Epithelial cell of proximal tubule (primary cell): ENCODE measurements at regions not wholly inside any gene's neighbourhood (a gene's known extent, or its start where the extent isn't known, plus 50 kb on each side); places are given as distances from the start of the nearest gene placed in this dataset.

ENCODE experiments used
- DNase-seq: peaks from one replicate; pipeline ENCODE4 v3.0.0-alpha.2; 2011; ENCODE audit warnings: low read depth
- H3K4me3 ChIP-seq: 2 replicates; pipeline ENCODE4 v1.5.1; 2011; ENCODE audit warnings: low read depth, mild to moderate bottlenecking, low read length
- TF ChIP-seq, protein P1 (sequence below): conservative IDR thresholded peaks from 2 replicates; pipeline ENCODE4 v1.5.1; 2012; ENCODE audit warnings: low read depth, mild to moderate bottlenecking, low read length

DNA sequence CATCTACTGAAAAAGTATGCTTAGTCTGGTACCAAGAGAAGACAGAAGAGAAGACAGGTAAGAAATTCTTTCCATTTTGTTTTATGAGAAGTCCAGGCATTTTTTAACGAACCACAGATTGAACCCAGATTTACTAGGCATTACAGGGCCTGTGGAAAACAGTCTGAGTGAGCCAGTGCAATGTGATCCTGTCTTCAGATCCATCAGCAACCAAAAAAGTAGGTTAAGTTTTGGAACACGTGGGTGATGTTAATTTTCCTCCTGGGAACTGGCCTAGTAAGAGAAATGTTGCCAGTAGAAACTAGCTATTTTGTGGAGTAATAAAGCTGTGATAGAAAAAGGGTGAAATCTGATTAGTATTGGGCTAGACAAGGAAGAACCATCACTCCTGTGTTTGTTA lies 440.9 kb upstream of the SEL1L start:
- no peak overlapping the region for H3K4me3 ChIP-seq
- no peak for DNase-seq

DNA sequence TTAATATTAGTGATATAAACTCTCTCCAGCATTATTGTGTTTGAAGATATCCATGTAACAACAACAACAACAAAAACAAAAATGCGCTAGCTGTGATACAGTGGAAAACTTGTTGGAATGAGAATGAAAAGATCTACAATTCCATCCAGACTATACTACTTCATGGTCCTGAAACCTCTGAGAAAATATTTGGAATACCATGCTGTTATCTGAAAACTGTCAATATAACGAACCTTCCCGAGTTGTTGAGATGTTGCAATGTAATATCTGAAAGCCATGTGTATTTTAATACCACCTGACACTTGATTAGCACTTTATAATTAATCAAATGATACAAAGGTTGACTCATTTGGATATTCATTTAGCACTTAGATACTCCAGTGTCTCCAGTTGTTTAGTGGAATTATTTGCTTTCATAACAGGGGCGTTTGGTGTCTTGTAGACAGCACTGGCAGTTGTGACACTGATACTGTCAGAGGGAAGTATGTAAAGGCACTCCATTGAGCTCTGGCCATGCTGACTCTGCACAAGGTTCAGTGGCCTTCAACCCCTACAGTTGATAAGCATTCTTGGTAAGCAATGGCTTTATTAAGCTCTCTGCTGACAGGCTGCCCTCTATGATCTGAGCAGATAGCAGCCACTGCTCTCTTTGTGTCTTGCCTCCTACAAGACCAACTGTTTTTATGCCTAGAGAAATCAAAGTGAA lies 447.1 kb upstream of the SEL1L start:
- no peak for DNase-seq
- TF ChIP-seq, protein P1, sequence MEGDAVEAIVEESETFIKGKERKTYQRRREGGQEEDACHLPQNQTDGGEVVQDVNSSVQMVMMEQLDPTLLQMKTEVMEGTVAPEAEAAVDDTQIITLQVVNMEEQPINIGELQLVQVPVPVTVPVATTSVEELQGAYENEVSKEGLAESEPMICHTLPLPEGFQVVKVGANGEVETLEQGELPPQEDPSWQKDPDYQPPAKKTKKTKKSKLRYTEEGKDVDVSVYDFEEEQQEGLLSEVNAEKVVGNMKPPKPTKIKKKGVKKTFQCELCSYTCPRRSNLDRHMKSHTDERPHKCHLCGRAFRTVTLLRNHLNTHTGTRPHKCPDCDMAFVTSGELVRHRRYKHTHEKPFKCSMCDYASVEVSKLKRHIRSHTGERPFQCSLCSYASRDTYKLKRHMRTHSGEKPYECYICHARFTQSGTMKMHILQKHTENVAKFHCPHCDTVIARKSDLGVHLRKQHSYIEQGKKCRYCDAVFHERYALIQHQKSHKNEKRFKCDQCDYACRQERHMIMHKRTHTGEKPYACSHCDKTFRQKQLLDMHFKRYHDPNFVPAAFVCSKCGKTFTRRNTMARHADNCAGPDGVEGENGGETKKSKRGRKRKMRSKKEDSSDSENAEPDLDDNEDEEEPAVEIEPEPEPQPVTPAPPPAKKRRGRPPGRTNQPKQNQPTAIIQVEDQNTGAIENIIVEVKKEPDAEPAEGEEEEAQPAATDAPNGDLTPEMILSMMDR: no peak
- H3K4me3 ChIP-seq: no peak overlapping the region

More for the DNA sequence above, 440.9 kb upstream of the SEL1L start:
- TF ChIP-seq, protein P1: no peak

DNA sequence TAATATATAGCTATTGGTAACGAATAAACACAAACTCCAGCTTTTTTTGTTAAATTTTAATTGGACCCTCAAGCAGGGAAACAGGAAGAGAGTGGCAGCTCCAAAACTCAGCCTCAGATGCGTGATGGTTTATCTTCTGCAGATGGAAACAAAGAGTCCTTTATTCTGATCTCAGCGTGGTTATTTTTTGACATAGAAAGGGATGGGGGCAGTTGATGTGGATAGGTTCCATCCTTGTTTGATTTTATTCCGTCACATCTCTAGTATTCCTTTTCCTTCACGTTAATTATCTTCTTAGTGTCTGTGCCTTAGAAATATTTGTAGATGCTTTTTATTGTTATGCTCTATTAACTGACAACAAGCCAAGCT lies 447.6 kb upstream of the SEL1L start:
- H3K4me3 ChIP-seq: no peak overlapping the region
- no peak for DNase-seq
- TF ChIP-seq, protein P1: no peak

DNA sequence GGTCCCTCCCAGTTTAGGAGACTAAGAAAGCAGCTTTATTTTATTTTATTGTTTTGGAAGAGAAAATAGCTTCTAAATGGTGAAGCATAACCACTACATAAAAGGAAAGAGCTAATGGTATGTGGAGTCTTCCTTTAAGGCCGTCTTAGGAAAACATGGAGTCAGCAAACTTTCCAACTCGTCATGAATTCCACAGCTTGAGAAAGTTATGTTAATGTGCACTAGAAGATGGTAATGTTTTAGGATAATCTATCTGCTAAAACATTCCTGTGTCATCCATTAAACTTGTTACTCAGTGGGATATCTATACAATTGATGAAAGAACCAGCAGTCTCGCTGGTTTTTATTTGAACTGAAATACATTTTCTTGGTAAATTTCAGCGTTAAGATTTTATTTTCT lies 448.4 kb upstream of the SEL1L start:
- DNase-seq: no peak
- TF ChIP-seq, protein P1: no peak
- no peak overlapping the region for H3K4me3 ChIP-seq

DNA sequence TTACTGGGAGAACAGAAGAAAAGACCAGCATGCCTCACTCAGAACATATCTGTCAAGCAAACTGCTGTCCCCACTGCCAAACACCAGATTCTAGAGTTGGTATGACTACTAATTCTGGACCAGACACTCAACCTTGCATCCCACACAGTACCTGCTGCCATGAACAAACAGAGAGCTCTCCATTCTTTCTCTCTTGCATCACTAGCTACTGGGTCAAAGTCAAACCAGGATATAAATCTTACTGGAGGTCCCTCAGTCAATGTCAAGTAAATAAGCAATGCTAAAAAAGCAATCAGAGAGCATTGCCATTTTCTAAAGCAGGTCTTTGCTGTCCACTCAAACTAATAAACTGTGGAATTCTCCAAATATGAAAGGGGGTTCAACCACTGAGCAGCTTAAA lies 452.4 kb upstream of the SEL1L start:
- TF ChIP-seq, protein P1: no peak
- H3K4me3 ChIP-seq: no peak overlapping the region
- no peak for DNase-seq

DNA sequence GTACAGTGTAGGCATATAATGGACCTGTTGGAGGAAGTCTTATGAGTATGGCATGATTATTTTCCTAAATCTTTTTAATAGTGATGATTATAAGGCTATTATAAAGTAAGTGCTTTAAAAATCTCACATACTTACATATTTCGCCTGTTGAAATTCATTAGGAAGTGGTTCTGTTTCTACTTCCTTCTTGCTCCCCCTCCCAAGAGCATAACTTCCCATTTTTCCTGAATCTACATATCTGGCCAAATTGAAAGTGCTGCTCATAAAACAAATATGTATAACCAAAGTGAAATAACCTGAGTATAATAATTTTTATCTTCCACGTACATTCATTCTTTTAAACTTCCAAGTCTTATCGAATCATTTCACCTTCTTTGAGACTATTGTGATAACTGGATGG lies 455.6 kb upstream of the SEL1L start:
- no peak for DNase-seq
- TF ChIP-seq, protein P1: no peak
- H3K4me3 ChIP-seq: no peak overlapping the region

DNA sequence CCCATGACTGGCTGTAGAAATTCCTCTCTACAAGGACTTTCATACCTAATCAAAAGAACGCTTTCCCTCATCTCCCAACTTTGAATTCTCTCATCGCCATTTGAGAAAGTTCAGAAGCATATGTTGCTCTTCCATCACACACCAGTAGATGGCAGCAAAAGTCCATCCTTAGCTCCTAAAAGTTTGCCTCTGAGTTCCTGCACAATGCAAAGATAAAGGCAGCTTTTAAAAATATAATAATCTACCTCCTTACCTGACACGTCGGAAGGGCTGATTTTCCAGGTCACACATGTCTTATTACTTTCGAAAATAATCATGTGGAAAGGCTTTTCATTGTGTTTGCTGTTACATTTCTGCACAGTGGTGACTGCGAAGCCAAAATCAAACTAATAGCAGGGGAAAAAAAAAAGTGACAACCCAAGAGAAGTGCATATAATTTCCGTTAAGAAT lies 456.7 kb upstream of the SEL1L start:
- peak; percentile 16 for DNase-seq

More for the DNA sequence above, 456.7 kb upstream of the SEL1L start:
- TF ChIP-seq, protein P1: peak; percentile 95
- H3K4me3 ChIP-seq: no peak overlapping the region
